ENCODE measurements at regions not wholly inside any gene's neighbourhood (a gene's known extent, or its start where the extent isn't known, plus 50 kb on each side); places are given as distances from the start of the nearest gene placed in this dataset.

- intact Hi-C loops (cut with DNase I) = no loop called here
- DNase-seq = no peak
These were observed 53.4 kb upstream of the ECI2 start for GRCh38 chr6:4188801-4189200.

- no peak for DNase-seq
- intact Hi-C loops (cut with DNase I) = no loop called here
These were observed 52.1 kb upstream of the ECI2 start for GRCh38 chr6:4187480-4187879.

- intact Hi-C loops (cut with DNase I) = no loop called here
- no peak for DNase-seq
These were observed 51.0 kb upstream of the ECI2 start for GRCh38 chr6:4186385-4186784.

GRCh38 chr6:4185846-4186245 lies 50.5 kb upstream of the ECI2 start:
- intact Hi-C loops (cut with DNase I) = no loop called here
- no peak for DNase-seq

GRCh38 chr6:4185419-4185818 lies 50.0 kb upstream of the ECI2 start:
- DNase-seq = no peak
- intact Hi-C loops (cut with DNase I) = no loop called here
